ENCODE measurements at regions not wholly inside any gene's neighbourhood (a gene's known extent, or its start where the extent isn't known, plus 50 kb on each side); places are given as distances from the start of the nearest gene placed in this dataset.

GRCh38 chr2:196566961-196567666, 72.4 kb upstream of the CCDC150 start:
- Mint-ChIP-seq H3K4me1 (no peaks in the 10 kb centered on the region), H3K27ac (no peak overlapping the region), H3K4me3 (no peak overlapping the region), H3K9me3 (peaks cover under 1 to 3% of the 10 kb centered on the region in 2 experiments; a peak in 2 of 5 replicates), H3K36me3 (ENCODE audit: insufficient read depth in 1 of 3, low read depth in 3 of 3) (peaks cover 0 to 4% (median 2%) of the 10 kb centered on the region in 3 experiments; a peak in 3 of 7 replicates), H3K27me3 (ENCODE audit: low read depth) (no peaks in the 10 kb centered on the region)
- Histone ChIP-seq H3K27me3 (ENCODE audit: insufficient read depth, low read length) (no peaks in the 10 kb centered on the region), H4K8ac (replicated peaks; ENCODE audit: insufficient read length, low read depth, low read length) (no peak overlapping the region), H3K9me3 (ENCODE audit: control insufficient read depth, low read depth, low read length) (no peaks in the 10 kb centered on the region), H3K27ac (ENCODE audit: insufficient read length, low read depth, low read length) (no peak overlapping the region), H3K4me1 (ENCODE audit: insufficient read depth, low read length) (no peaks in the 10 kb centered on the region), H4K91ac (ENCODE audit: insufficient read length, low read depth, low read length) (no peak overlapping the region), H3T11ph (ENCODE audit: low read length) (no peak overlapping the region), H4K20me1 (ENCODE audit: control insufficient read depth, insufficient read depth, insufficient read length) (no peaks in the 10 kb centered on the region), H3K23me2 (ENCODE audit: insufficient read length, low read depth, low read length, poor library complexity, severe bottlenecking) (no peaks in the 10 kb centered on the region), H2AFZ (ENCODE audit: low read length) (no peak overlapping the region), H3K79me1 (ENCODE audit: insufficient read depth, low read depth, low read length, poor library complexity, severe bottlenecking) (no peaks in the 10 kb centered on the region), H2AK5ac (ENCODE audit: insufficient read length, low read length) (no peak overlapping the region), H2BK120ac (ENCODE audit: low read depth, low read length, poor library complexity, severe bottlenecking) (no peak overlapping the region), H2BK12ac (ENCODE audit: insufficient read length, low read depth, low read length) (no peak overlapping the region), H2BK20ac (ENCODE audit: low read depth, low read length, poor library complexity, severe bottlenecking) (no peak overlapping the region), H3K56ac (ENCODE audit: insufficient read length, low read depth, low read length) (no peak overlapping the region), H3K4ac (ENCODE audit: low read depth, low read length) (no peak overlapping the region), H3K14ac (ENCODE audit: insufficient read depth, low read length) (no peak overlapping the region), H3K23ac (ENCODE audit: insufficient read length, low read depth, low read length) (no peak overlapping the region), H3K9ac (ENCODE audit: extremely low read depth, insufficient read length, low read length) (no peak overlapping the region), H3K18ac (ENCODE audit: insufficient read length, low read depth, low read length) (no peak overlapping the region), H3K4me2 (ENCODE audit: insufficient read depth, insufficient read length, low read length) (no peak overlapping the region), H2BK5ac (ENCODE audit: insufficient read length, low read length) (no peak overlapping the region), H4K5ac (ENCODE audit: insufficient read length, low read depth, low read length) (no peak overlapping the region), H2BK15ac (ENCODE audit: low read depth, low read length) (no peak overlapping the region), H3K79me2 (ENCODE audit: insufficient read depth, low read length) (no peaks in the 10 kb centered on the region)
- DNase-seq, result no peak
- TF ChIP-seq, protein P1, sequence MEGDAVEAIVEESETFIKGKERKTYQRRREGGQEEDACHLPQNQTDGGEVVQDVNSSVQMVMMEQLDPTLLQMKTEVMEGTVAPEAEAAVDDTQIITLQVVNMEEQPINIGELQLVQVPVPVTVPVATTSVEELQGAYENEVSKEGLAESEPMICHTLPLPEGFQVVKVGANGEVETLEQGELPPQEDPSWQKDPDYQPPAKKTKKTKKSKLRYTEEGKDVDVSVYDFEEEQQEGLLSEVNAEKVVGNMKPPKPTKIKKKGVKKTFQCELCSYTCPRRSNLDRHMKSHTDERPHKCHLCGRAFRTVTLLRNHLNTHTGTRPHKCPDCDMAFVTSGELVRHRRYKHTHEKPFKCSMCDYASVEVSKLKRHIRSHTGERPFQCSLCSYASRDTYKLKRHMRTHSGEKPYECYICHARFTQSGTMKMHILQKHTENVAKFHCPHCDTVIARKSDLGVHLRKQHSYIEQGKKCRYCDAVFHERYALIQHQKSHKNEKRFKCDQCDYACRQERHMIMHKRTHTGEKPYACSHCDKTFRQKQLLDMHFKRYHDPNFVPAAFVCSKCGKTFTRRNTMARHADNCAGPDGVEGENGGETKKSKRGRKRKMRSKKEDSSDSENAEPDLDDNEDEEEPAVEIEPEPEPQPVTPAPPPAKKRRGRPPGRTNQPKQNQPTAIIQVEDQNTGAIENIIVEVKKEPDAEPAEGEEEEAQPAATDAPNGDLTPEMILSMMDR (conservative IDR thresholded peaks at IDR 0.05), result no peak
- WGBS (ENCODE audit: extremely low coverage, insufficient read length, low lambda C conversion rate), result no CpG with 5 or more reads among the region's 4 CpGs

Measured in H9 (cell line).